ENCODE measurements at regions not wholly inside any gene's neighbourhood (a gene's known extent, or its start where the extent isn't known, plus 50 kb on each side); places are given as distances from the start of the nearest gene placed in this dataset.
"Not testable (repeated sequence)": the region's sequence is repeated elsewhere in the genome, so short reads cannot be mapped to it uniquely, and the experiment has no call there.

DNA sequence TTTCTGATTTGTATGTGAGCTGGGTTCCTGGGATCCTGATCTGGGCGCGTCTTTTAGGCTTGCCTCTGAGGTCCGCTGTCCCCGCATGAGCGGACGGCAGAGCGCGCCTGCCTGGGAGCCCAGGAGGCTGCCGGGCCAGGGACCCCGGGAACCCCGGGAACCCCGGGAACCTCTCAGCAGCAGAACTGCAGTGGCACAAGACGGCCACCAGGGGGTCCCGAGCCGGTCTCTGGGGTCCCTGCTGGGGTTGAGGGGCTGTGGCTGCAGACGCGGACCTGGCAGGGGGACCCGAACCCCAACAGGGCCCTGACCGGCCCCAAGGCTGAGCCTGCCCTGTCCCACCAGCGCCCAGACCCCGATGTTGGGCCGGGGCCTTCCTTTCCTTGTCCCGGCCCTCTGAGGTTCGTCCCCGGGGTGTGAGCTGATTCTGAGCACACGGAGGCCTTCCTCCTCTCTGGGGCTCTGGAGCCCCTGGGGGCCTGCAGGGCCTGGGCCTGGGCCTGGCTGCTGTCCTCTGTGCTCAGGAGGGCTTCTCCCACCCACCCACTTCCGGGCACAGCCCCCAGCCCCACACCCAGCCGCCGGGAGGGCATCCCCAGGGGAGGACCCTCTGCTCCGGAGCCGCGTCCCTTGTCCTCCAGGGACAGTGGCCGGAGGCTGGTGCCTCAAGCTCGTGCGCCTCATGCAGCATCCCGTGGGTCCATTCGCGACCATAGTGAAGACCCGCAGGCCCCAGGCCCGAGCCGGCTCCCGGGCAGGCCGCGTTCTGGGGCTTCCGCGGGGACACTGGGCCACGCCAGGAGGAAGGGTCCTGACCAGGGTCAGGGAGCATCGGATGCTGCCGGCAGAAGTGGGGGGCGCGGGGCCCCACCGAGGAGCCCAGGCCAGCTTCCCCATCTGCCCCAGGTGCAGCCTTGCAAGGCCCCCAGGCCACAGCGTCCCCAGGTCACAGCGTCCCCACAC, 152.9 kb downstream of the TMEM121 start:
- not testable (repeated sequence) for H3K4me1 ChIP-seq (ENCODE audit: insufficient read depth, low read length); H3K9ac ChIP-seq (ENCODE audit: low read depth, low read length)
- WGBS = 91% methylated on average over 9 of the region's 54 CpGs

DNA sequence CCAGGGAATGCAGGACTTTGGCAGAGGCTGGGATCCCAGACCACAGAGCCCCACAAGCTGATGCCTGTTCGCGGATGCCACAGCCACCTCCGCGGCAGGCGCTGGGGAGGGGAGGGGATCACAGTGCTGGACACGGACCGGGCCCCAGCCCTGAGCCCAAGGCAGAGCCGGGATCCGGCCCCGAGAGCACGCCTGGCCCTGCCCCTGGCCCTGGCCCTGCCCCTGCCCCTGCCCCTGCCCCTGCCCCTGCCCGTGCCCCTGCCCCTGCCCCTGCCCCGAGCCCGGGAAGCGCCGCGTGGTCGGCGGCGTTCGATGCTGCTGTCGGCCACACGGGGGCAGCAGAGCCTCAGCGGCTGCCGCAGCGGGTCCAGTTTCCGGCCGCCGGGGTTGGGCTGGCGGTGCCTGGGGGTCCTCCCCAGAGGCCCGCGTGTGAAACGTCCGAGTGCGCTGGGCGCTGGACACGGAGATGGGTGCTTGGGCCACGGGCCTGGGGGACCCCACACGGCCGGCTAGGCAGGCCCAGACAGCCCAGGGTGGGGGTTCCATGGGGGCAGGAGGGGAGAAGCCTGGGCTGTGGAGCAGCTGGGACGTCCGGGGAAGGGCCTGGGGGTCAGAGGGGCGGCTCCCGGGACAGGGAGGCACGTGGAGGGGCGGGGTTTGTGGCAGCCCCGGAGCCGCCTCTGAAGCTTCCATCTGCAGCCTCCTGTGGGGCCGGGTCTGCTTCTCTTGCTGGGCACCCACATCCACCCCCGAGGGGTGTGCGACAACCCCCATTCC, 153.8 kb downstream of the TMEM121 start:
- H3K9me3 ChIP-seq (ENCODE audit: insufficient read depth, low read depth, low read length) = peaks cover 20% of the 10 kb centered on the region
- H3K4me3 ChIP-seq (ENCODE audit: low read length); H3K4me1 ChIP-seq (ENCODE audit: insufficient read depth, low read length); H3K27ac ChIP-seq (ENCODE audit: low read depth, low read length); H3K9ac ChIP-seq (ENCODE audit: low read depth, low read length); H3K36me3 ChIP-seq (ENCODE audit: insufficient read depth, low read length); H3K27me3 ChIP-seq (ENCODE audit: insufficient read depth, low read length): not testable (repeated sequence)
- 94% methylated on average over 6 of the region's 51 CpGs for WGBS

More for the DNA sequence above, 152.9 kb downstream of the TMEM121 start:
- not testable (repeated sequence) for H3K36me3 ChIP-seq (ENCODE audit: insufficient read depth, low read length); H3K4me3 ChIP-seq (ENCODE audit: low read length); H3K27me3 ChIP-seq (ENCODE audit: insufficient read depth, low read length); H3K27ac ChIP-seq (ENCODE audit: low read depth, low read length)
- peaks cover 22% of the 10 kb centered on the region for H3K9me3 ChIP-seq (ENCODE audit: insufficient read depth, low read depth, low read length)

DNA sequence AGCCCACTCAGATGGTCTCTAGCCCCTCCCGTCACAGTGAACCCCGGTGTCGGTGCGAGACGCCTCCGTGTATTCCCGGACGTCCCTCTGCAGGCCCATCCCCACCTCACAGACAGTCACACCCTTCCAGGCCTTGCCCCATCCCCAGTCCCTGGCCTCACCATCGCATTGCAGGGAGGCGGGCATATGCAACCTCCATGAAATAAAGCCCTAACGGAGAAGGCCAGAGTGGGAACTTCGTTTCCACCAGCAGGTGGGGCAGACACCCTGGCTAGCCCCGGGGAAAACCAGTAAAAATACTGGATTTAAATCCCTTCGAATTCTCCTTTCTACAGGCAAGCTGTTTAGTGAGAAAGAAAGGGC, 154.3 kb downstream of the TMEM121 start:
- not testable (repeated sequence) for H3K27me3 ChIP-seq (ENCODE audit: insufficient read depth, low read length); H3K4me3 ChIP-seq (ENCODE audit: low read length); H3K27ac ChIP-seq (ENCODE audit: low read depth, low read length); H3K9ac ChIP-seq (ENCODE audit: low read depth, low read length); H3K36me3 ChIP-seq (ENCODE audit: insufficient read depth, low read length); H3K4me1 ChIP-seq (ENCODE audit: insufficient read depth, low read length)
- peaks cover 22% of the 10 kb centered on the region for H3K9me3 ChIP-seq (ENCODE audit: insufficient read depth, low read depth, low read length)
- 82% methylated on average over 4 of the region's 14 CpGs for WGBS

DNA sequence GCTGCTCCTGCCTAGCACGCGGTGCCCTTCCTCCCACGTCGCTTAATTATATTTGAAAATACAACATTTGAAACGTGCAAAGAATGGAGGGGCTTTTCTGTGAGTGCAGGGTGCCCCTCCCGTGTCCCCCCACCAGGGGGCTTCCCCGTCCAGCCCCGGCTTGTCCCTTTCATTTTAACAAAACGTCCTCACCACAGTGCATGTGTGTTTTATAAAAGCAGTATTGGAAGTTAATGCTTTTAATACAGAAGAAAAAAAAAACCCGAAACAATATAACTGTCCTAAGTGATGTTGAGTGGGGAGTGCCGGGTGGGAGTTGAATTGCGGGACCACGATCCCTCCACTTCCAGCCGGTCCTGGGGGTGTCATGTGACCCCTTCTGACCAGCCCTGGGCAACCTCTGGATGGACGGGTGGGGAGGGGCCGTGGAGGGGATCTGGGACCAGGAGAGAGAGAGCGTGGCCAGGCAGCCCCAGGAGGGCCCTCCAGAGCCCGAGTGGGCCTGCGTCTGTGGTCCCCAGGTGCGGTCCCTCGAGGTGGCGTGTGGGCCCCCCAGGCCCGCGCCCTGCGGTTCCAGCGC, 155.3 kb downstream of the TMEM121 start:
- not testable (repeated sequence) for H3K4me1 ChIP-seq (ENCODE audit: insufficient read depth, low read length); H3K4me3 ChIP-seq (ENCODE audit: low read length); H3K9ac ChIP-seq (ENCODE audit: low read depth, low read length); H3K27ac ChIP-seq (ENCODE audit: low read depth, low read length); H3K27me3 ChIP-seq (ENCODE audit: insufficient read depth, low read length); H3K36me3 ChIP-seq (ENCODE audit: insufficient read depth, low read length)
- 80% methylated on average over 7 of the region's 26 CpGs for WGBS
- peaks cover 18% of the 10 kb centered on the region; the same call in 1 of the 2 replicates for H3K9me3 ChIP-seq (ENCODE audit: insufficient read depth, low read depth, low read length)

DNA sequence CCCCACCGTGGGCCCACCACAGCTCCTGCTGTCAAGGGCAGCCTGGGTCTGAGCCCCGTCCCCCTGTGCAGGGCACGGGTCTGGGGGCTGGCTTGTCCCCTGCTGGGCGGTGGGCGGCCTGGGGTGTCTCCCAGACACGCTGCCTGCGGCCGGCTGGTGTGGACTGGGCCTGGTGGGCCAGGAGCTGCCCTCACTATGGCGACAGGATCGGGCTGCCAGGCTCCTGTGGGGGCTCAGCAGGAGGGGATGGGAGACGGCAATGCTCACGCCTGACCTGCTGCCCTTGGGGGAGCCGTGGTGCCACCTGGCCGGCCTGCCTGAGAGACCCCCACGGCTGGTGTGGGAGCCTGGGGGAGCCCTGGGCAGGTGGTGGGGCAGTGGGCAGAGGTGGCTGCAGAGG, 156.1 kb downstream of the TMEM121 start:
- H3K4me1 ChIP-seq (ENCODE audit: insufficient read depth, low read length); H3K4me3 ChIP-seq (ENCODE audit: low read length); H3K27me3 ChIP-seq (ENCODE audit: insufficient read depth, low read length); H3K27ac ChIP-seq (ENCODE audit: low read depth, low read length); H3K36me3 ChIP-seq (ENCODE audit: insufficient read depth, low read length); H3K9ac ChIP-seq (ENCODE audit: low read depth, low read length): not testable (repeated sequence)
- no CpG with 5 or more reads among the region's 15 CpGs for WGBS
- peaks cover 22% of the 10 kb centered on the region; the same call in 1 of the 2 replicates for H3K9me3 ChIP-seq (ENCODE audit: insufficient read depth, low read depth, low read length)

DNA sequence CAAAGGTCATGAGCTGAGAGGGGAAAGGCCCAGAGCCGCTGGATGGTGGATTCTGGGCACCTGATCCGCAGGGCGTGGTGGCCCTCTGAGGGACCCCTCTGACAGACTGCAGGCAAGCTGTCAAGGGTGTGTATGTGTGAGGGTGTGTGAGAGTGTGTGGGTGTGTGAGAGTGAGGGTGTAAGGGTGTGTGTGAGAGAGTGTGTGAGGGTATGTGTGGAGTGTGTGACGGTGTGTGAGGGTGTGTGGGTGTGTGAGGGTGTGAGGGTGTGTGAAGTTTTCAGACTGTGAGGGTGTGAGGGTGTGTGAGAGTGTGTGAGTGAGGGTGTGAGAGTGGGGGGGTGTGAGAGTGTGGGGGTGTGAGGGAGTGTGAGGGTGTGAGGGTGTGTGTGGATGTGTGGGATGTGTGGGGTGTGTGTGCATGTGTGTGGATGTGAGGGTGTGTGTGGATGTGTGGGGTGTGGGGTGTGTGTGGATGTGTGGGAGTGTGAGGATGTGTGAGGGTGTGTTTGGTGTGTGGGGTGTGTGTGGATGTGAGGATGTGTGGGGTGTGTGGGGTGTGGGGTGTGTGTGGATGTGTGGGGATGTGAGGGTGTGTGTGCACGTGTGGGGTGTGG, 156.7 kb downstream of the TMEM121 start:
- Histone ChIP-seq H3K4me3 (ENCODE audit: low read length) (no peak overlapping the region), H3K27me3 (ENCODE audit: insufficient read depth, low read length) (no peaks in the 10 kb centered on the region), H3K9ac (ENCODE audit: low read depth, low read length) (no peak overlapping the region), H3K27ac (ENCODE audit: low read depth, low read length) (no peak overlapping the region), H3K4me1 (ENCODE audit: insufficient read depth, low read length) (no peaks in the 10 kb centered on the region), H3K9me3 (ENCODE audit: insufficient read depth, low read depth, low read length) (peaks cover 27% of the 10 kb centered on the region; the same call in 1 of the 2 replicates), H3K36me3 (ENCODE audit: insufficient read depth, low read length) (no peaks in the 10 kb centered on the region)
- whole genome bisulfite sequencing = 71% methylated on average over 4 of the region's 5 CpGs

DNA sequence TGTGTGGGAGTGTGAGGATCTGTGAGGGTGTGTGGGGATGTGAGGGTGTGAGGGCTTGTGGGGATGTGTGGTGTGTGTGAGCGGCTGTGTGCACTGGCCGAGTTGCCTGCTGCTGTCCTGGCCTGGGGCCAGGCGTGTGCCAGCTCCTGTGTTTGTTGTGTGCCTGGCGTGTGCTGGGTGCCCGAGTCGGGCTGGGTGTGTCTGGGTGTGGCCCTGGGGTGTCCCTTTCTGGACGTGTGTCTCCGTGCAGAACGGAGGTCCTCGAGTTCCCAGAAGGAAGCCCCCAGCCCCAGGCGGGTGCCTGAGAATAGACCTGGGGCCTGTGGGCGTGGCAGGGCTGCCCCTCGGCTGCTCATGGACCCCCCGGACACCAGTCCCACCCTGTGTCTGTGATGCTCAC, 157.7 kb downstream of the TMEM121 start:
- H3K4me1 ChIP-seq (ENCODE audit: insufficient read depth, low read length); H3K4me3 ChIP-seq (ENCODE audit: low read length); H3K9ac ChIP-seq (ENCODE audit: low read depth, low read length); H3K27me3 ChIP-seq (ENCODE audit: insufficient read depth, low read length); H3K27ac ChIP-seq (ENCODE audit: low read depth, low read length); H3K36me3 ChIP-seq (ENCODE audit: insufficient read depth, low read length): not testable (repeated sequence)
- WGBS = 66% methylated on average over 7 of the region's 14 CpGs
- H3K9me3 ChIP-seq (ENCODE audit: insufficient read depth, low read depth, low read length) = peaks cover 31% of the 10 kb centered on the region

DNA sequence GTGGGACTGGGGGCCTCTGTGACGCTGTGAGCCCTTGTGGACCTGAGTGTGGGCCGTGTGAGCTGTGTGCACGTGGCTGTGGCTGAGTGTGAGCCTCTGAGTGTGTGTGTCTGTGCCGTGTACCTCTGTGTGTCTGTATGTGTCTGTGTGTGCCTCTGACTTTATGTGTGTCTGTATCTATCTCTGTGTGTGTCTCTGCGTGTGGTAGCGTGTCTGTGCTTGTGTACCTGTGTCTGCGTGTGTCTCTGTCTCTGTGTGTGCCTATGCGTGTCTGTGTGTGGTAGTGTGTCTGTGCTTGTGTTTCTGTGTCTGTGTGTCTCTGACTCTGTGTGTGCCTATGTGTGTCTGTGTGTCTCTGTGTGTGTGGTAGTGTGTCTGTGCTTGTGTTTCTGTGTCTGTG, 158.2 kb downstream of the TMEM121 start:
- H3K9ac ChIP-seq (ENCODE audit: low read depth, low read length); H3K4me1 ChIP-seq (ENCODE audit: insufficient read depth, low read length); H3K4me3 ChIP-seq (ENCODE audit: low read length); H3K27me3 ChIP-seq (ENCODE audit: insufficient read depth, low read length); H3K36me3 ChIP-seq (ENCODE audit: insufficient read depth, low read length); H3K27ac ChIP-seq (ENCODE audit: low read depth, low read length): not testable (repeated sequence)
- H3K9me3 ChIP-seq (ENCODE audit: insufficient read depth, low read depth, low read length) = peaks cover 34% of the 10 kb centered on the region
- 78% methylated on average over 6 of the region's 8 CpGs for WGBS

DNA sequence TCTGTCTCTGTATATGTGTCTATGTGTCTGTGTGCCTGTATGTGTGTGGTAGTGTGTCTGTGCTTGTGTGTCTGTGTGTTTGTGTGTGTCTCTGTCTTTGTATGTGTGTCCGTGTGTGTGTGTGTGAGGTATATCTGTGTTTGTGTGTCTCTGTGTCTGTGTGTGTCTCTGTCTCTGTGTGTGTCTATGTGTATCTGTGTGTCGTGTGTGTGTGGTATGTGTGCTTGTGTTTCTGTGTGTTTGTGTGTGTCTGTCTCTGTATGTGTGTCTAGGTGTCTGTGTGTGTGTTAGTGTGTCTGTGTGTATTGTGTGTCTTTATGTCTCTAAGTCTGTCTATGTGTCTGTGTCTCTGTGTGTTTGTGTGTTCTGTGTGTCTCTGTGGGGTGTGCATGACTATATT, 158.6 kb downstream of the TMEM121 start:
- Histone ChIP-seq H3K27ac (ENCODE audit: low read depth, low read length) (no peak overlapping the region), H3K4me1 (ENCODE audit: insufficient read depth, low read length) (no peaks in the 10 kb centered on the region), H3K4me3 (ENCODE audit: low read length) (no peak overlapping the region)

DNA sequence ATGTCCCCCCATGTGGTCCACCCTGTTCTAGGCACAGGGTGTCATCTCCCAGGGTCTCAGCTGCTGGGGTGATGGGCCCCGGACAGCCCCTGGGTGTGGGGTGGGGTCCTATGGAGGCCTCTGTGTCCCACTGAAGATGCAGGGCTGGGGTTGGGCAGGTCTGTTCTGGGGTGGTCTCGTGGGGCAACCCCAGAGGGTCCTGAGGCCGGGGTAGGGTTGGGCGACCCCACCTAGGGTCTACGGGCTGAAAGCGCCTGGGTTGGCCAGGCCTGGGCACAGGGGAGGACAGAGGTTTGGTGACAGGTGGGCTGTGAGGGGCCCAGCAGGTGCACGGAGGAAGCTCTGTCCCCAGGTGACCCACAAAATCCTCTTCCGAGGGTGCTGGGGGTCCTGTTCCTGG, 159.2 kb downstream of the TMEM121 start:
- H3K36me3 ChIP-seq (ENCODE audit: insufficient read depth, low read length); H3K27ac ChIP-seq (ENCODE audit: low read depth, low read length); H3K27me3 ChIP-seq (ENCODE audit: insufficient read depth, low read length); H3K4me1 ChIP-seq (ENCODE audit: insufficient read depth, low read length); H3K9ac ChIP-seq (ENCODE audit: low read depth, low read length); H3K4me3 ChIP-seq (ENCODE audit: low read length): not testable (repeated sequence)
- peaks cover 44% of the 10 kb centered on the region for H3K9me3 ChIP-seq (ENCODE audit: insufficient read depth, low read depth, low read length)
- 89% methylated on average over 3 of the region's 8 CpGs for WGBS

More for the DNA sequence above, 158.6 kb downstream of the TMEM121 start:
- no peaks in the 10 kb centered on the region for H3K27me3 ChIP-seq (ENCODE audit: insufficient read depth, low read length)
- 81% methylated on average over 2 of the region's 2 CpGs for WGBS
- H3K9ac ChIP-seq (ENCODE audit: low read depth, low read length) = no peak overlapping the region
- no peaks in the 10 kb centered on the region for H3K36me3 ChIP-seq (ENCODE audit: insufficient read depth, low read length)
- peaks cover 38% of the 10 kb centered on the region for H3K9me3 ChIP-seq (ENCODE audit: insufficient read depth, low read depth, low read length)

DNA sequence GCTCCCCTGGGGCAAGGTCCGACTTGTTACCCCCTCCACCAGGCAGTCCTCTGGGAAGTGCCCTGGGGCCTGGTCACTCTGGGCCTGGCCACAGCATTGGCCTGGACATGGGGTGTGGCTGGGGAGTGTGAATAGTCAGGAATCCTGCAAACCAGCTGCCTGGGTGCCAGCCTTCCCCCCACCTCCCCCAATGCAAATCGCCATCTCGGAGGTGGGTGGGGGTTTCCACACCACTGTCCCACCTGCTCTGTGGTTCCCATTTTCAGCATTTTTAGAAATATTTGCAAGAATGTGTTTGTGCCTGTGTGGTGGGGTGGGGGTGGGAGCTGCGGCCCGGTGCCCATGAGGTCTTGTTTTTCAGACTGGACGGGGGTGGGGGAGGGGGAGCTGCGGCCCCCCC, 159.7 kb downstream of the TMEM121 start:
- not testable (repeated sequence) for H3K9ac ChIP-seq (ENCODE audit: low read depth, low read length); H3K27me3 ChIP-seq (ENCODE audit: insufficient read depth, low read length); H3K27ac ChIP-seq (ENCODE audit: low read depth, low read length); H3K4me1 ChIP-seq (ENCODE audit: insufficient read depth, low read length); H3K36me3 ChIP-seq (ENCODE audit: insufficient read depth, low read length); H3K4me3 ChIP-seq (ENCODE audit: low read length)
- no CpG with 5 or more reads among the region's 7 CpGs for WGBS
- peaks cover 48% of the 10 kb centered on the region for H3K9me3 ChIP-seq (ENCODE audit: insufficient read depth, low read depth, low read length)

Measured in HUES64 (cell line).